ENCODE measurements at regions not wholly inside any gene's neighbourhood (a gene's known extent, or its start where the extent isn't known, plus 50 kb on each side); places are given as distances from the start of the nearest gene placed in this dataset.

GRCh38 chr13:80548915-80549314 is 208.0 kb upstream of the SPRY2 start:
- Histone ChIP-seq H3K36me3 (ENCODE audit: insufficient read depth, low read length) (no peaks in the 10 kb centered on the region), H3K4me3 (ENCODE audit: low read depth in 1 of 2, low read length in 2 of 2) (no peak overlapping the region), H3K27ac (ENCODE audit: low read depth, low read length) (no peak overlapping the region), H3K4me1 (ENCODE audit: insufficient read depth, low read length) (peaks cover 10% of the 10 kb centered on the region), H3K9ac (ENCODE audit: low read length) (no peak overlapping the region), H3K9me3 (ENCODE audit: low read length) (no peaks in the 10 kb centered on the region), H3K27me3 (ENCODE audit: control insufficient read depth in 1 of 2, insufficient read depth in 2 of 2, low read length in 2 of 2) (no peaks in the 10 kb centered on the region)

DNA sequence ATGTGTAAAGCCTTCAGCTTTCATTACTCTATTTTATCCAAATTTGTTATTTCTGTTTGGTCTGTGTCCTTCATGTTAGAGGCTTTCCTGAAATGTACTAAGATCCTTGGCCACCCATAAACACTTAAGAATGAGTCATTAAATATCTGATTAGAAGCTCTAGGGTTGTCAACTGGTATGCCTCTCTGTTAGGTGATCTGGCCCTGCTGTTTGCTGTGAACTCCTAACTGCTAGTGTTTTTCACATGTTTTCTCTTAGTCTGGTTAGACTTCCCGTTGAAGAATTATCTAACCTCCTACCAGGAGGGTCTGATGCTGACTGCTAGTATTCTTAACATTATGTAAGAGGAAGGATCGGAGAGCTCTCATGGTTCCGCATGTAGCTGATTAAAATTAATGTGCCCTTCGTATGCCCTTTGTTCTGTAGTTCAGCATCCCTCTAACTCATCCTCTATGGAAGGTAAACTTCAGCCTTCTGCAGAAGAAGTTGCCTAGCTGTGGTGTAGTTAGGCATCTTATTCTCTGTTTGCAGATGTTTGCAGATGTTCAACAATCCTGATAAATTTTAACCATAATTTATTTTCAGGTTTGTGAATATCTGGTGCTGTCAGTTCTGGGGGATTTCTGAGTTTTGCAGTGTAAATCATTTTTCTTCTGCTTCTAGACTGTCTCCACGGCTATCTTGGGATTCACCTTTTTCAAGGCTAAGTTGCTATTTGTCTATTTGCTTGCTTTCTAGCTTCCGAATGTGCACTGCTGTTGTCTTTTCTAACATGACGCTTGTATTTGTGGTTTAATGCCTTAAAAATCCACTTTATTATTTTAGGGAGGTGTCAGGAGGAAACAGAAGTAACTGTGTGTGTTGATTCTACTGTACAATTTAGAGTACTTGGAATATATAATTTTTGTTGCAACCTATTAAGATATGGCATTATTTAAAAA is 207.2 kb upstream of the SPRY2 start:
- no peak overlapping the region for H3K27ac ChIP-seq (ENCODE audit: low read depth, low read length)
- H3K36me3 ChIP-seq (ENCODE audit: insufficient read depth, low read length): no peaks in the 10 kb centered on the region
- no peaks in the 10 kb centered on the region for H3K9me3 ChIP-seq (ENCODE audit: low read length)
- no peak overlapping the region for H3K9ac ChIP-seq (ENCODE audit: low read length)
- H3K27me3 ChIP-seq (ENCODE audit: control insufficient read depth in 1 of 2, insufficient read depth in 2 of 2, low read length in 2 of 2): no peaks in the 10 kb centered on the region
- H3K4me1 ChIP-seq (ENCODE audit: insufficient read depth, low read length): peaks cover 10% of the 10 kb centered on the region
- no peak overlapping the region for H3K4me3 ChIP-seq (ENCODE audit: low read depth in 1 of 2, low read length in 2 of 2)

DNA sequence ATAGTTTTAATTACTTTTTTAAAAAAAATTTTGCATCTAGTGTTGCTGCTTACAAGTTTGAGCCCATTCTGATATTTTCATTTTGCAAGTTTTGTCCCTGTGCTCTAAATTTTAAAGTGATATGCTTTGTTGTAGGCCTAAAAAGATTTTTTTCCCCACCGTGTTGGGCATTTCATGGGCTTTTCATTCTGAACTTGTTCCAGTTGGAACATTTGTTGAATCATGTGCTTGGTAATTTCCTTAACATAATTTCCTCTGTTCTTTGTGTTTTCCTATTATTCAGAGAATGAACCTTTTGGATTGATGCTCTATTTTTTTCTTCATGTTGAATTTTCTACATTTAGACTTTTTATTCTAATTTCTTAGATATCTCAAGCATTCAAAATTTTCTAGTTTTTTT is 206.4 kb upstream of the SPRY2 start:
- H3K4me1 ChIP-seq (ENCODE audit: insufficient read depth, low read length): peaks cover 10% of the 10 kb centered on the region
- H3K27me3 ChIP-seq (ENCODE audit: control insufficient read depth in 1 of 2, insufficient read depth in 2 of 2, low read length in 2 of 2): no peaks in the 10 kb centered on the region
- H3K9ac ChIP-seq (ENCODE audit: low read length): no peak overlapping the region
- H3K4me3 ChIP-seq (ENCODE audit: low read depth in 1 of 2, low read length in 2 of 2): no peak overlapping the region
- H3K36me3 ChIP-seq (ENCODE audit: insufficient read depth, low read length): no peaks in the 10 kb centered on the region
- H3K27ac ChIP-seq (ENCODE audit: low read depth, low read length): no peak overlapping the region
- no peaks in the 10 kb centered on the region for H3K9me3 ChIP-seq (ENCODE audit: low read length)

DNA sequence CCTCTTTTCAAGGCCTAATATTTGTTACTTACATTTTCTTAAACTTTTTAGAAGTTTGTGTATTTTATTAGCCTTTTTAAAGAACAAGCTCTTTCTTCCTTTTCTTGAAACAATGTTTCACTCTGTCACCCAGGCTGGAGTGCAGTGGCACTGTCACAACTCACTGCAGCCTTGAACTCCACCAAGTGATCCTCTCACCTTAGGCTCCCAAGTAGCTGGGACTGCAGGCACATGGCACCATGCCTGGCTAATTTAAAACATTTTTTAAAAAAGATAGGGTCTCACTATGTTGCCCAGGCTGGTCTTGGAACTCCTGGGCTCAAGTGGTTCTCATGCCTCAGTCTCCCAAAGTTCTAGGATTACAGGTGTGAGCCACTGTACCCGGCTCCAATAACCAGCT is 192.2 kb upstream of the SPRY2 start:
- H3K27me3 ChIP-seq (ENCODE audit: control insufficient read depth in 1 of 2, insufficient read depth in 2 of 2, low read length in 2 of 2): no peaks in the 10 kb centered on the region
- no peaks in the 10 kb centered on the region for H3K36me3 ChIP-seq (ENCODE audit: insufficient read depth, low read length)
- no peak overlapping the region for H3K4me3 ChIP-seq (ENCODE audit: low read depth in 1 of 2, low read length in 2 of 2)
- H3K9ac ChIP-seq (ENCODE audit: low read length): no peak overlapping the region
- H3K4me1 ChIP-seq (ENCODE audit: insufficient read depth, low read length): no peaks in the 10 kb centered on the region
- H3K9me3 ChIP-seq (ENCODE audit: low read length): no peaks in the 10 kb centered on the region
- H3K27ac ChIP-seq (ENCODE audit: low read depth, low read length): no peak overlapping the region

DNA sequence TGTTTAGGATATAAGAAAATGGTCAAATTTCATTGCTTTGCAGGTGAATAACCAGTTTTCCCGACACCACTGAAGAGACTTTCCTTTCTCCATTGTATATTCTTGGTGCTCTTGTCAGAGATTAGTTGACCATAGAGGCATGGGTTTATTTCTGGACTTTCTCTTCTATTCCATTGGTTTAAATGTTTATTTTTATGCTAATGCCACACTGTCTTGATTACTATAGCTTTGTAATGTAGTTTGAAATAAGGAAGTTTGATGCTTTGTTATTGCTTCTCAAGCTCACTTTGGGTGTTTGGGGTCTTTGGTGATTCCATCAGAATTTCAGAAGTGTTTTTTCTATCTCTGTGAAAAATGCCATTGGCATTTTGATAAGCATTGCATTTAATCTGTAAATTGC is 190.0 kb upstream of the SPRY2 start:
- no peak overlapping the region for H3K9ac ChIP-seq (ENCODE audit: low read length)
- no peak overlapping the region for H3K27ac ChIP-seq (ENCODE audit: low read depth, low read length)
- H3K9me3 ChIP-seq (ENCODE audit: low read length): no peaks in the 10 kb centered on the region
- no peaks in the 10 kb centered on the region for H3K27me3 ChIP-seq (ENCODE audit: control insufficient read depth in 1 of 2, insufficient read depth in 2 of 2, low read length in 2 of 2)
- no peaks in the 10 kb centered on the region for H3K36me3 ChIP-seq (ENCODE audit: insufficient read depth, low read length)
- no peak overlapping the region for H3K4me3 ChIP-seq (ENCODE audit: low read depth in 1 of 2, low read length in 2 of 2)
- no peaks in the 10 kb centered on the region for H3K4me1 ChIP-seq (ENCODE audit: insufficient read depth, low read length)

DNA sequence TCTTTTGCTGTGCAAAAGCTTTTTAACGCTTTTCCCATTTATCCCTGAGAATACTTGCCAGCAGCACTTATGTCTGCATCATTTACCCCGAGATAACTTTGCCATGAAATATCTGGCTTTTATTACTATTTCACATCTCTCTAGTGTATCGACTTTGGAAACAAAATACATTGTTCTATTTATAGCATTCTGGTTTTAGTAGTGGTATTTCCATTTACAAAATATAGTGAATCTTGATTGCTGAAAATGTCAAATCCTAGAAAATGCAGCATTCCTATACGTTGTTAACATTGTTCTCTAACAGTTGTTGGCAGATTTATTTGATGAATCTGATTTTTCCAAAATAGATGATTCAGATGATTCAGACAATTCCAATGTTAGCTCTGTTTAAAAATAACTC is 189.3 kb upstream of the SPRY2 start:
- Histone ChIP-seq H3K4me3 (ENCODE audit: low read depth in 1 of 2, low read length in 2 of 2) (no peak overlapping the region), H3K27me3 (ENCODE audit: control insufficient read depth in 1 of 2, insufficient read depth in 2 of 2, low read length in 2 of 2) (no peaks in the 10 kb centered on the region), H3K27ac (ENCODE audit: low read depth, low read length) (no peak overlapping the region), H3K36me3 (ENCODE audit: insufficient read depth, low read length) (no peaks in the 10 kb centered on the region), H3K9me3 (ENCODE audit: low read length) (no peaks in the 10 kb centered on the region), H3K9ac (ENCODE audit: low read length) (no peak overlapping the region), H3K4me1 (ENCODE audit: insufficient read depth, low read length) (no peaks in the 10 kb centered on the region)

DNA sequence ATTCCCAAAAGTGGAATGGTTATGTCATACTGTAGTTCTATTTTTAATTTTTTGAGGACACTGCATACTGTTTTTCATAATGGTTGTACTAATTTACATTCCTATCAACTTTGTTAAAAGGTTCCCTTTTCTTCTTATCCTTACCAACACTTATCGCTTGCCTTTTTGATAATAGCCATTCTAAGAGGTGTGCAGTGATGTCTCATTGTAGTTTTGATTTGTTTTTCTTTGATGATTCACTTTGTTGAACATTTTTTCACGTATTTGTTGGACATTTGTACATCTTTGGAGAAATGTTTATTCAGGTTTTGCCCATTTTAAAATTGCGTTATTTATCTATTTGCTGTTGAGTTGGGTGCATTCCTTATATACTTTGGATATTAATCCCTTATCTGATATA is 188.8 kb upstream of the SPRY2 start:
- H3K36me3 ChIP-seq (ENCODE audit: insufficient read depth, low read length): no peaks in the 10 kb centered on the region

GRCh38 chr13:80528733-80529132 is 187.8 kb upstream of the SPRY2 start:
- Histone ChIP-seq H3K9me3 (ENCODE audit: low read length) (no peaks in the 10 kb centered on the region), H3K4me3 (ENCODE audit: low read depth in 1 of 2, low read length in 2 of 2) (no peak overlapping the region), H3K27ac (ENCODE audit: low read depth, low read length) (no peak overlapping the region), H3K9ac (ENCODE audit: low read length) (no peak overlapping the region), H3K36me3 (ENCODE audit: insufficient read depth, low read length) (no peaks in the 10 kb centered on the region), H3K4me1 (ENCODE audit: insufficient read depth, low read length) (no peaks in the 10 kb centered on the region), H3K27me3 (ENCODE audit: control insufficient read depth in 1 of 2, insufficient read depth in 2 of 2, low read length in 2 of 2) (no peaks in the 10 kb centered on the region)

More for the DNA sequence above, 188.8 kb upstream of the SPRY2 start:
- H3K4me1 ChIP-seq (ENCODE audit: insufficient read depth, low read length): no peaks in the 10 kb centered on the region
- no peak overlapping the region for H3K4me3 ChIP-seq (ENCODE audit: low read depth in 1 of 2, low read length in 2 of 2)
- H3K9me3 ChIP-seq (ENCODE audit: low read length): no peaks in the 10 kb centered on the region
- H3K9ac ChIP-seq (ENCODE audit: low read length): no peak overlapping the region
- no peaks in the 10 kb centered on the region for H3K27me3 ChIP-seq (ENCODE audit: control insufficient read depth in 1 of 2, insufficient read depth in 2 of 2, low read length in 2 of 2)
- no peak overlapping the region for H3K27ac ChIP-seq (ENCODE audit: low read depth, low read length)

- no peaks in the 10 kb centered on the region for H3K36me3 ChIP-seq (ENCODE audit: insufficient read depth, low read length)
- H3K27me3 ChIP-seq (ENCODE audit: control insufficient read depth in 1 of 2, insufficient read depth in 2 of 2, low read length in 2 of 2): no peaks in the 10 kb centered on the region
- H3K9me3 ChIP-seq (ENCODE audit: low read length): no peaks in the 10 kb centered on the region
- no peak overlapping the region for H3K4me3 ChIP-seq (ENCODE audit: low read depth in 1 of 2, low read length in 2 of 2)
- H3K27ac ChIP-seq (ENCODE audit: low read depth, low read length): no peak overlapping the region
- H3K9ac ChIP-seq (ENCODE audit: low read length): no peak overlapping the region
- no peaks in the 10 kb centered on the region for H3K4me1 ChIP-seq (ENCODE audit: insufficient read depth, low read length)
Measured at GRCh38 chr13:80527400-80527799, 186.5 kb upstream of the SPRY2 start.

GRCh38 chr13:80524447-80525215 is 183.7 kb upstream of the SPRY2 start:
- H3K36me3 ChIP-seq (ENCODE audit: insufficient read depth, low read length): no peaks in the 10 kb centered on the region
- H3K27ac ChIP-seq (ENCODE audit: low read depth, low read length): no peak overlapping the region
- H3K9ac ChIP-seq (ENCODE audit: low read length): no peak overlapping the region
- no peaks in the 10 kb centered on the region for H3K27me3 ChIP-seq (ENCODE audit: control insufficient read depth in 1 of 2, insufficient read depth in 2 of 2, low read length in 2 of 2)
- H3K4me3 ChIP-seq (ENCODE audit: low read depth in 1 of 2, low read length in 2 of 2): no peak overlapping the region
- H3K4me1 ChIP-seq (ENCODE audit: insufficient read depth, low read length): no peaks in the 10 kb centered on the region
- H3K9me3 ChIP-seq (ENCODE audit: low read length): no peaks in the 10 kb centered on the region

GRCh38 chr13:80523134-80523533 is 182.2 kb upstream of the SPRY2 start:
- no peaks in the 10 kb centered on the region for H3K4me1 ChIP-seq (ENCODE audit: insufficient read depth, low read length)

More at GRCh38 chr13:80523134-80523533, 182.2 kb upstream of the SPRY2 start:
- Histone ChIP-seq H3K9ac (ENCODE audit: low read length) (no peak overlapping the region), H3K4me3 (ENCODE audit: low read depth in 1 of 2, low read length in 2 of 2) (no peak overlapping the region), H3K27ac (ENCODE audit: low read depth, low read length) (no peak overlapping the region), H3K36me3 (ENCODE audit: insufficient read depth, low read length) (no peaks in the 10 kb centered on the region), H3K27me3 (ENCODE audit: control insufficient read depth in 1 of 2, insufficient read depth in 2 of 2, low read length in 2 of 2) (no peaks in the 10 kb centered on the region), H3K9me3 (ENCODE audit: low read length) (no peaks in the 10 kb centered on the region)

All from muscle layer of colon (tissue), 2 donors.